Thymus (tissue), 11 donors: ENCODE measurements at regions not wholly inside any gene's neighbourhood (a gene's known extent, or its start where the extent isn't known, plus 50 kb on each side); places are given as distances from the start of the nearest gene placed in this dataset.

Experiments used
- DNase-seq, 9 donors: peaks; one replicate each; pipeline ENCODE4 v3.0.0-alpha.2; 2013; ENCODE audit warnings: low spot score in 9 of 9, low read depth in 6 of 9, missing footprints in 1 of 9
- H3K27ac ChIP-seq, 2 donors: one replicate each; pipeline ENCODE4 v1.5.1; 2013; ENCODE audit warnings: control low read depth in 1 of 2, low read depth in 1 of 2, low read length in 1 of 2, mild to moderate bottlenecking in 1 of 2, moderate library complexity in 1 of 2
- H3K27me3 ChIP-seq, 2 donors: one replicate each; pipeline ENCODE4 v1.5.1; 2013; ENCODE audit warnings: low read length in 1 of 2; ENCODE audit not compliant: control insufficient read depth in 2 of 2, insufficient read depth in 1 of 2
- H3K36me3 ChIP-seq, 2 donors: one replicate each; pipeline ENCODE4 v1.5.1; 2013; ENCODE audit warnings: low read length in 1 of 2, mild to moderate bottlenecking in 1 of 2, moderate library complexity in 1 of 2; ENCODE audit not compliant: control insufficient read depth in 2 of 2, insufficient read depth in 2 of 2
- H3K4me1 ChIP-seq, 2 donors: one replicate each; pipeline ENCODE4 v1.5.1; 2013; ENCODE audit warnings: low read length in 2 of 2; ENCODE audit not compliant: control insufficient read depth in 2 of 2, insufficient read depth in 2 of 2
- H3K4me3 ChIP-seq, 2 donors: one replicate each; pipeline ENCODE4 v1.5.1; 2013; ENCODE audit warnings: low read length in 2 of 2, control low read depth in 1 of 2, mild to moderate bottlenecking in 1 of 2
- H3K9me3 ChIP-seq, 2 donors: one replicate each; pipeline ENCODE4 v1.5.1; 2013; ENCODE audit warnings: low read length in 1 of 2, mild to moderate bottlenecking in 1 of 2; ENCODE audit not compliant: control insufficient read depth in 2 of 2, insufficient read depth in 1 of 2
- WGBS: extraction: QIAGEN DNeasy Blood & Tissue Kit; methylation state at CpG from one replicate; pipeline ENCODE4 v1.1.7; 2013; 5-methylcytosine and 5-hydroxymethylcytosine counted together
- donor health status: healthy.

- Histone ChIP-seq H3K4me1 (no peaks in the 10 kb centered on the region), H3K36me3 (no peaks in the 10 kb centered on the region), H3K9me3 (peaks cover 1 to 8% of the 10 kb centered on the region in 2 donors), H3K27me3 (no peaks in the 10 kb centered on the region), H3K4me3 (no peak overlapping the region), H3K27ac (no peak overlapping the region)
- no peak for DNase-seq
- WGBS = 80% methylated on average over 8 of the region's 8 CpGs
These were observed 247.8 kb downstream of the TEX29 start for GRCh38 chr13:111568290-111568689.

GRCh38 chr13:111570911-111571310, 250.5 kb downstream of the TEX29 start:
- 97% methylated on average over 1 of the region's 1 CpG for WGBS
- H3K4me3 ChIP-seq = no peak overlapping the region
- no peak for DNase-seq
- H3K27me3 ChIP-seq = no peaks in the 10 kb centered on the region
- H3K36me3 ChIP-seq = no peaks in the 10 kb centered on the region
- H3K9me3 ChIP-seq = peaks cover 2 to 21% of the 10 kb centered on the region in 2 donors
- no peak overlapping the region for H3K27ac ChIP-seq
- H3K4me1 ChIP-seq = no peaks in the 10 kb centered on the region

GRCh38 chr13:111572956-111573761, 252.7 kb downstream of the TEX29 start:
- no peak overlapping the region for H3K27ac ChIP-seq
- no peak for DNase-seq
- H3K9me3 ChIP-seq = peaks cover 1 to 17% of the 10 kb centered on the region in 2 donors
- WGBS = 96% methylated on average over 27 of the region's 27 CpGs
- no peak overlapping the region for H3K4me3 ChIP-seq
- no peaks in the 10 kb centered on the region for H3K36me3 ChIP-seq
- no peaks in the 10 kb centered on the region for H3K4me1 ChIP-seq
- H3K27me3 ChIP-seq = no peaks in the 10 kb centered on the region

- 94% methylated on average over 7 of the region's 7 CpGs for WGBS
- H3K4me1 ChIP-seq = no peaks in the 10 kb centered on the region
- H3K9me3 ChIP-seq = peaks cover 1 to 17% of the 10 kb centered on the region in 2 donors
- no peaks in the 10 kb centered on the region for H3K27me3 ChIP-seq
- H3K4me3 ChIP-seq = no peak overlapping the region
- no peak for DNase-seq
- no peak overlapping the region for H3K27ac ChIP-seq
- no peaks in the 10 kb centered on the region for H3K36me3 ChIP-seq
These were observed 253.4 kb downstream of the TEX29 start for GRCh38 chr13:111573801-111574200.

GRCh38 chr13:111575276-111575675, 254.8 kb downstream of the TEX29 start:
- Histone ChIP-seq H3K4me3 (no peak overlapping the region), H3K4me1 (no peaks in the 10 kb centered on the region), H3K36me3 (no peaks in the 10 kb centered on the region), H3K27ac (no peak overlapping the region), H3K27me3 (no peaks in the 10 kb centered on the region), H3K9me3 (peaks cover 1 to 20% of the 10 kb centered on the region in 2 donors)
- no peak for DNase-seq
- WGBS = 96% methylated on average over 9 of the region's 9 CpGs

- 92% methylated on average over 5 of the region's 5 CpGs for WGBS
- Histone ChIP-seq H3K4me3 (no peak overlapping the region), H3K9me3 (peaks cover 1 to 20% of the 10 kb centered on the region in 2 donors), H3K27me3 (no peaks in the 10 kb centered on the region), H3K36me3 (no peaks in the 10 kb centered on the region), H3K27ac (no peak overlapping the region), H3K4me1 (no peaks in the 10 kb centered on the region)
- no peak for DNase-seq
These were observed 255.3 kb downstream of the TEX29 start for GRCh38 chr13:111575719-111576118.

GRCh38 chr13:111577208-111577828, 256.9 kb downstream of the TEX29 start:
- 95% methylated on average over 9 of the region's 9 CpGs for WGBS
- H3K36me3 ChIP-seq = no peaks in the 10 kb centered on the region
- no peaks in the 10 kb centered on the region for H3K27me3 ChIP-seq
- no peaks in the 10 kb centered on the region for H3K4me1 ChIP-seq
- H3K4me3 ChIP-seq = no peak overlapping the region
- DNase-seq = no peak
- peaks cover 1 to 18% of the 10 kb centered on the region in 2 donors for H3K9me3 ChIP-seq
- no peak overlapping the region for H3K27ac ChIP-seq

GRCh38 chr13:111577956-111578605, 257.6 kb downstream of the TEX29 start:
- whole genome bisulfite sequencing = 87% methylated on average over 15 of the region's 15 CpGs

GRCh38 chr13:111584101-111584672, 263.7 kb downstream of the TEX29 start:
- H3K36me3 ChIP-seq = no peaks in the 10 kb centered on the region
- no peak overlapping the region for H3K4me3 ChIP-seq
- no peak for DNase-seq
- no peaks in the 10 kb centered on the region for H3K27me3 ChIP-seq
- WGBS = 94% methylated on average over 22 of the region's 22 CpGs
- no peaks in the 10 kb centered on the region for H3K4me1 ChIP-seq
- peaks cover 0 to 4% of the 10 kb centered on the region in 2 donors for H3K9me3 ChIP-seq
- no peak overlapping the region for H3K27ac ChIP-seq

More at GRCh38 chr13:111577956-111578605, 257.6 kb downstream of the TEX29 start:
- Histone ChIP-seq H3K4me1 (no peaks in the 10 kb centered on the region), H3K9me3 (peaks cover 1 to 18% of the 10 kb centered on the region in 2 donors), H3K27me3 (no peaks in the 10 kb centered on the region), H3K27ac (no peak overlapping the region), H3K4me3 (no peak overlapping the region), H3K36me3 (no peaks in the 10 kb centered on the region)
- DNase-seq = no peak
